Cerebellar nuclear complex (tissue), 1 donor: ENCODE measurements at regions not wholly inside any gene's neighbourhood (a gene's known extent, or its start where the extent isn't known, plus 50 kb on each side); places are given as distances from the start of the nearest gene placed in this dataset.

Source experiments
- DNase-seq, 2 experiments: peaks; one replicate each; lab custom pipeline; 2025; lab: John Stamatoyannopoulos, UW

GRCh38 chr13:39858794-39859193 is 203.3 kb downstream of the COG6 start:
- DNase-seq: no peak

GRCh38 chr13:39859898-39860297 is 204.4 kb downstream of the COG6 start:
- DNase-seq: no peak

- DNase-seq: no peak
Observed at GRCh38 chr13:39862900-39863299, 207.4 kb downstream of the COG6 start.

GRCh38 chr13:39864221-39864620 is 208.8 kb downstream of the COG6 start:
- DNase-seq: no peak

- DNase-seq: no peak
Observed at GRCh38 chr13:39866722-39867121, 211.3 kb downstream of the COG6 start.

GRCh38 chr13:39867807-39868206 is 212.3 kb downstream of the COG6 start:
- no peak for DNase-seq

- no peak for DNase-seq
Observed at GRCh38 chr13:39870197-39870747, 214.8 kb downstream of the COG6 start.

- DNase-seq: no peak
Observed at GRCh38 chr13:39874331-39875053, 219.0 kb downstream of the COG6 start.

- no peak for DNase-seq
Observed at GRCh38 chr13:39875111-39875987, 219.9 kb downstream of the COG6 start.

GRCh38 chr13:39876258-39876657 is 220.8 kb downstream of the COG6 start:
- DNase-seq: no peak

GRCh38 chr13:39877134-39877533 is 221.7 kb downstream of the COG6 start:
- DNase-seq: no peak

GRCh38 chr13:39879286-39880035 is 224.0 kb downstream of the COG6 start:
- no peak for DNase-seq

- no peak for DNase-seq
Observed at GRCh38 chr13:39881383-39881782, 225.9 kb downstream of the COG6 start.

GRCh38 chr13:39881887-39882286 is 226.4 kb downstream of the COG6 start:
- no peak for DNase-seq

- no peak for DNase-seq
Observed at GRCh38 chr13:39884166-39884565, 228.7 kb downstream of the COG6 start.

GRCh38 chr13:39886336-39886735 is 230.9 kb downstream of the COG6 start:
- DNase-seq: no peak

GRCh38 chr13:39887387-39887786 is 231.9 kb downstream of the COG6 start:
- no peak for DNase-seq

GRCh38 chr13:39888865-39889810 is 233.7 kb downstream of the COG6 start:
- no peak for DNase-seq

GRCh38 chr13:39890537-39890936 is 235.1 kb downstream of the COG6 start:
- DNase-seq: no peak

GRCh38 chr13:39892721-39893685 is 237.5 kb downstream of the COG6 start:
- no peak for DNase-seq
